ENCODE measurements at regions not wholly inside any gene's neighbourhood (a gene's known extent, or its start where the extent isn't known, plus 50 kb on each side); places are given as distances from the start of the nearest gene placed in this dataset.

GRCh38 chr1:113244112-113244820, 146.0 kb upstream of the MAGI3 start:
- Histone ChIP-seq H3K9me3 (no peaks in the 10 kb centered on the region), H3K4me3 (no peak overlapping the region), H3K27me3 (no peaks in the 10 kb centered on the region), H3K36me3 (no peaks in the 10 kb centered on the region), H3K27ac (no peak overlapping the region), H3K4me1 (no peaks in the 10 kb centered on the region)
- WGBS, 2 donors (ENCODE audit: low coverage in 1 of 2): 47% methylated on average over 1 to 4 of the region's 4 CpGs
- ATAC-seq: no peak
- TF ChIP-seq CTCF (IDR thresholded peaks at IDR 0.05): no peak
- no peak for TF ChIP-seq POLR2AphosphoS5 (IDR thresholded peaks at IDR 0.05)
- no peak for TF ChIP-seq POLR2A (IDR thresholded peaks at IDR 0.05)
- no peak for TF ChIP-seq EP300 (IDR thresholded peaks at IDR 0.05)

GRCh38 chr1:113245252-113245651, 145.1 kb upstream of the MAGI3 start:
- ATAC-seq: no peak
- no peak overlapping the region for H3K4me3 ChIP-seq
- no peaks in the 10 kb centered on the region for H3K36me3 ChIP-seq
- no peaks in the 10 kb centered on the region for H3K9me3 ChIP-seq
- no peaks in the 10 kb centered on the region for H3K4me1 ChIP-seq
- no peaks in the 10 kb centered on the region for H3K27me3 ChIP-seq
- no peak overlapping the region for H3K27ac ChIP-seq
- TF ChIP-seq POLR2A (IDR thresholded peaks at IDR 0.05) (no peak), EP300 (IDR thresholded peaks at IDR 0.05) (no peak), POLR2AphosphoS5 (IDR thresholded peaks at IDR 0.05) (no peak), CTCF (IDR thresholded peaks at IDR 0.05) (no peak)
- 92 to 100% methylated on average over 1 to 3 of the region's 3 CpGs for WGBS, 2 donors (ENCODE audit: low coverage in 1 of 2)

- no peak for ATAC-seq
- 95 to 100% methylated on average over 1 to 3 of the region's 3 CpGs for WGBS, 2 donors (ENCODE audit: low coverage in 1 of 2)
- Histone ChIP-seq H3K27ac (no peak overlapping the region), H3K4me3 (no peak overlapping the region), H3K4me1 (no peaks in the 10 kb centered on the region), H3K36me3 (no peaks in the 10 kb centered on the region), H3K27me3 (no peaks in the 10 kb centered on the region), H3K9me3 (no peaks in the 10 kb centered on the region)
- no peak for TF ChIP-seq EP300 (IDR thresholded peaks at IDR 0.05)
- no peak for TF ChIP-seq CTCF (IDR thresholded peaks at IDR 0.05)
- TF ChIP-seq POLR2AphosphoS5 (IDR thresholded peaks at IDR 0.05): no peak
- TF ChIP-seq POLR2A (IDR thresholded peaks at IDR 0.05): no peak
Observed at GRCh38 chr1:113246929-113247328, 143.4 kb upstream of the MAGI3 start.

- no peak for ATAC-seq
- Histone ChIP-seq H3K9me3 (no peaks in the 10 kb centered on the region), H3K4me3 (no peak overlapping the region), H3K4me1 (no peaks in the 10 kb centered on the region), H3K36me3 (no peaks in the 10 kb centered on the region), H3K27me3 (no peaks in the 10 kb centered on the region), H3K27ac (no peak overlapping the region)
- 83 to 100% methylated on average over 1 of the region's 2 CpGs for WGBS, 2 donors (ENCODE audit: low coverage in 1 of 2)
- no peak for TF ChIP-seq POLR2AphosphoS5 (IDR thresholded peaks at IDR 0.05)
- no peak for TF ChIP-seq POLR2A (IDR thresholded peaks at IDR 0.05)
- TF ChIP-seq CTCF (IDR thresholded peaks at IDR 0.05): no peak
- no peak for TF ChIP-seq EP300 (IDR thresholded peaks at IDR 0.05)
Observed at GRCh38 chr1:113247355-113247754, 143.0 kb upstream of the MAGI3 start.

GRCh38 chr1:113247782-113248181, 142.5 kb upstream of the MAGI3 start:
- Histone ChIP-seq H3K4me3 (no peak overlapping the region), H3K4me1 (no peaks in the 10 kb centered on the region), H3K27me3 (no peaks in the 10 kb centered on the region), H3K27ac (no peak overlapping the region), H3K36me3 (no peaks in the 10 kb centered on the region), H3K9me3 (no peaks in the 10 kb centered on the region)
- WGBS, 2 donors (ENCODE audit: low coverage in 1 of 2): 100% methylated on average over 2 to 3 of the region's 3 CpGs
- no peak for ATAC-seq
- no peak for TF ChIP-seq POLR2A (IDR thresholded peaks at IDR 0.05)
- no peak for TF ChIP-seq POLR2AphosphoS5 (IDR thresholded peaks at IDR 0.05)
- no peak for TF ChIP-seq CTCF (IDR thresholded peaks at IDR 0.05)
- no peak for TF ChIP-seq EP300 (IDR thresholded peaks at IDR 0.05)

Data from gastroesophageal sphincter (tissue), 4 donors.